Endothelial cell of umbilical vein (primary cell): ENCODE measurements at regions not wholly inside any gene's neighbourhood (a gene's known extent, or its start where the extent isn't known, plus 50 kb on each side); places are given as distances from the start of the nearest gene placed in this dataset.

Source experiments
- BruUV-seq: library from RNA; stranded (reverse); fragments of 400-500 nt; replicated peaks from 2 replicates; lab custom pipeline; 2021; lab: Mats Ljungman, UMichigan
- CTCF ChIA-PET: fragments of 300-600, 350-600 bp; sonication (Branson Sonifier 250); formaldehyde crosslinking; loops from one replicate; lab custom pipeline; 2021; ENCODE audit warnings: antibody characterized with exemption, inconsistent platforms; lab: Charles Lee
- POLR2A ChIA-PET: fragments of 300-600, 350-600 bp; sonication (Branson Sonifier 250); formaldehyde crosslinking; loops from one replicate; lab custom pipeline; 2021; ENCODE audit warnings: antibody characterized with exemption, inconsistent platforms; lab: Charles Lee
- DNase-seq: peaks from one replicate; pipeline ENCODE4 v3.0.0-alpha.2; 2011; ENCODE audit warnings: low read depth, low spot score
- FAIRE-seq: peaks from 2 replicates; lab custom pipeline; 2011; peaks lifted over from hg19 to GRCh38; lab: Jason Lieb, UNC
- H2AFZ ChIP-seq: 2 replicates; pipeline ENCODE4 v1.6.0; 2012; ENCODE audit warnings: low read depth, low read length, control low read depth, inconsistent platforms
- H3K27ac ChIP-seq: 2 replicates; pipeline ENCODE4 v1.5.1; 2011; ENCODE audit warnings: low read depth, mild to moderate bottlenecking, control low read depth, low read length, moderate library complexity; ENCODE audit not compliant: insufficient read depth
- H3K27me3 ChIP-seq, 2 experiments: 2 replicates each; pipeline versions ENCODE4 v1.6.0 to v1.6.1; 2011; ENCODE audit warnings: low read length in 2 of 2, mixed read lengths in 1 of 2; ENCODE audit not compliant: control insufficient read depth in 2 of 2, insufficient read depth in 2 of 2
- H3K36me3 ChIP-seq, 2 experiments: 2 replicates in 1 of 2; 3 replicates in 1 of 2; pipeline ENCODE4 v1.5.1; 2011; ENCODE audit warnings: low read length in 2 of 2, mild to moderate bottlenecking in 1 of 2, moderate library complexity in 1 of 2; ENCODE audit not compliant: control insufficient read depth in 2 of 2, insufficient read depth in 2 of 2; ENCODE audit errors: extremely low read depth in 1 of 2
- H3K4me1 ChIP-seq: 3 replicates; pipeline ENCODE4 v1.5.1; 2011; ENCODE audit warnings: mild to moderate bottlenecking, low read length; ENCODE audit not compliant: control insufficient read depth, insufficient read depth; ENCODE audit errors: extremely low read depth
- H3K4me2 ChIP-seq: 2 replicates; pipeline ENCODE4 v1.6.1; 2011; ENCODE audit warnings: low read length, control low read depth, mixed read lengths; ENCODE audit not compliant: insufficient read depth
- H3K4me3 ChIP-seq, 3 experiments: fragments of 200-600 bp in 1 of 3; sonication (generic), shearing (Covaris generic) in 1 of 3; replicated peaks in 1 of 3; 2 replicates each; pipeline ENCODE4 v1.5.1; 2011 to 2016; ENCODE audit warnings: control low read depth in 3 of 3, low read length in 3 of 3, mild to moderate bottlenecking in 2 of 3, inconsistent platforms in 1 of 3, low read depth in 1 of 3, moderate library complexity in 1 of 3; ENCODE audit not compliant: insufficient read depth in 1 of 3
- H3K79me2 ChIP-seq: 2 replicates; pipeline ENCODE4 v1.6.0; 2012; ENCODE audit warnings: low read length, inconsistent platforms; ENCODE audit not compliant: control insufficient read depth, insufficient read depth
- H3K9ac ChIP-seq: replicated peaks from 2 replicates; pipeline ENCODE3; 2011; ENCODE audit warnings: low read length, control low read depth; ENCODE audit not compliant: insufficient read depth; ENCODE audit errors: extremely low read depth
- H3K9me1 ChIP-seq: replicated peaks from 3 replicates; pipeline ENCODE4 v1.6.0; 2011; ENCODE audit warnings: mild to moderate bottlenecking, low read length; ENCODE audit not compliant: control insufficient read depth, insufficient read depth; ENCODE audit errors: extremely low read depth
- H3K9me3 ChIP-seq: replicated peaks from 2 replicates; pipeline ENCODE4 v1.5.1; 2012; ENCODE audit warnings: low read length, inconsistent platforms; ENCODE audit not compliant: control insufficient read depth, insufficient read depth
- H4K20me1 ChIP-seq: replicated peaks from 2 replicates; pipeline ENCODE3; 2011; ENCODE audit warnings: mild to moderate bottlenecking, low read length; ENCODE audit not compliant: control insufficient read depth, insufficient read depth; ENCODE audit errors: extremely low read depth
- EZH2 ChIP-seq: IDR thresholded peaks from 2 replicates; pipeline ENCODE4 v1.6.1; 2012; ENCODE audit warnings: borderline replicate concordance, low read depth, mild to moderate bottlenecking, moderate library complexity, low read length, inconsistent platforms; ENCODE audit not compliant: severe bottlenecking
- FOS ChIP-seq: IDR thresholded peaks from 2 replicates; pipeline ENCODE4 v1.6.1; 2011; ENCODE audit warnings: mild to moderate bottlenecking, low read length, moderate library complexity, borderline replicate concordance; ENCODE audit not compliant: insufficient read depth
- GATA2 ChIP-seq: IDR thresholded peaks from 2 replicates; pipeline ENCODE4 v1.7.0; 2011; ENCODE audit warnings: low read depth, mild to moderate bottlenecking, moderate library complexity, mixed read lengths, low read length; ENCODE audit not compliant: insufficient read length, insufficient read depth
- JUN ChIP-seq: IDR thresholded peaks from 2 replicates; pipeline ENCODE4 v1.6.1; 2011; ENCODE audit warnings: borderline replicate concordance, low read depth; ENCODE audit not compliant: insufficient read length, insufficient read depth
- MYC ChIP-seq: IDR thresholded peaks from one replicate; pipeline ENCODE4 v1.6.1; 2011; ENCODE audit warnings: mild to moderate bottlenecking, low read depth, low read length
- POLR2A ChIP-seq: IDR thresholded peaks from 2 replicates; pipeline ENCODE4 v1.6.1; 2012; ENCODE audit warnings: low read depth, mild to moderate bottlenecking, control low read depth, low read length
- POLR2AphosphoS5 ChIP-seq: IDR thresholded peaks from 2 replicates; pipeline ENCODE4 v1.6.1; 2012; ENCODE audit warnings: low read depth, mild to moderate bottlenecking, control low read depth, low read length, moderate library complexity; ENCODE audit not compliant: insufficient read depth
- dilution Hi-C: fragments of 300-500 bp; cut with MboI; formaldehyde crosslinking; loops from one replicate; pipeline ENCODE4 v1.15.0; 2019; ENCODE audit warnings: low sequenced_read_pairs; ENCODE audit not compliant: extremely low pct_ligation_motif_present
- intact Hi-C: fragments of 100-400 bp; cut with micrococcal nuclease; formaldehyde crosslinking; loops from one replicate; pipeline ENCODE4 v1.10.0; 2022
- TF ChIP-seq, protein P1 (sequence below): IDR thresholded peaks from 2 replicates; pipeline ENCODE4 v1.6.1; 2011; ENCODE audit not compliant: insufficient read depth, insufficient read length
- TF ChIP-seq, protein P2 (sequence below), 2 donors: IDR thresholded peaks; 1 replicate in 1 of 2; 2 replicates in 1 of 2; pipeline ENCODE4 v1.5.1; 2011; ENCODE audit warnings: low read length in 2 of 2, mild to moderate bottlenecking in 2 of 2, moderate library complexity in 2 of 2, control low read depth in 1 of 2, inconsistent platforms in 1 of 2, low read depth in 1 of 2; ENCODE audit not compliant: insufficient read depth in 1 of 2; ENCODE audit errors: extremely low read depth in 1 of 2

- no peaks in the 10 kb centered on the region for H4K20me1 ChIP-seq
- no peak overlapping the region for H3K9ac ChIP-seq
- no TSS peak for BruUV-seq
- no peak overlapping the region for H3K4me3 ChIP-seq
- intact Hi-C loops: no loop called here
- H3K36me3 ChIP-seq: no peaks in the 10 kb centered on the region
- H2AFZ ChIP-seq: no peak overlapping the region
- H3K27me3 ChIP-seq: no peaks in the 10 kb centered on the region
- no peaks in the 10 kb centered on the region for H3K9me3 ChIP-seq
- dilution Hi-C loops: no loop called here
- no peak overlapping the region for H3K4me2 ChIP-seq
- H3K79me2 ChIP-seq: no peaks in the 10 kb centered on the region
- H3K9me1 ChIP-seq: no peaks in the 10 kb centered on the region
- FAIRE-seq: no peak
- POLR2A ChIA-PET: no interaction called here
- no peak for DNase-seq
- TF ChIP-seq MYC (no peak), JUN (no peak), POLR2A (no peak)
- TF ChIP-seq, protein P1, sequence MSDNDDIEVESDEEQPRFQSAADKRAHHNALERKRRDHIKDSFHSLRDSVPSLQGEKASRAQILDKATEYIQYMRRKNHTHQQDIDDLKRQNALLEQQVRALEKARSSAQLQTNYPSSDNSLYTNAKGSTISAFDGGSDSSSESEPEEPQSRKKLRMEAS: no peak
- H3K4me1 ChIP-seq: peaks cover 16% of the 10 kb centered on the region
- no peak overlapping the region for H3K27ac ChIP-seq
- CTCF ChIA-PET: no interaction called here
Measured at GRCh38 chr18:54777118-54777791, 51.0 kb upstream of the RAB27B start.

DNA sequence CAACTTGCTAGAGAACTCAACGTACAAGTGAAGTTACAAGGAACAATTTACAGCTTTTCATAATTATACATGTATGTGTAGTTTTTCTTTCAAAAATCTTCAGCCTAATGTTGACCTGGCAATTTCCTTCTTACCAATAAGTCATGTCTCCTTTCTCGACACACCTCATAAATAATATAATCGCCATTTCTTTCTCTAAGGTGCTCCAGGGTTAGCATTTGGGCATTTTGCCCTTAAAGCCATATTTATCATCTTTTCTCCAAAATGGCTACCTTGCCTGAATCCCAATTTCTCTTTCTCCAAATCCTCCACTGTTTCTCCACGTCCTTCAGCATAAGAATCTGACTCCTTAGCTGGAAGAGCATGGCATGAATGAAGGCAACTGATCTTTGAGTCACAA is 50.3 kb upstream of the RAB27B start:
- ChIA-PET POLR2A (no interaction called here), CTCF (interaction anchor here (0.9 kb wide), 1 partner anchor 13 kb away, joined by 3 read pairs; no protein-coding TSS in a partner anchor)
- H3K4me3 ChIP-seq: no peak overlapping the region
- no peak overlapping the region for H3K9ac ChIP-seq
- no peak overlapping the region for H2AFZ ChIP-seq
- DNase-seq (no peak), FAIRE-seq (no peak)
- H3K27ac ChIP-seq: no peak overlapping the region
- H3K36me3 ChIP-seq: no peaks in the 10 kb centered on the region
- H3K9me1 ChIP-seq: no peaks in the 10 kb centered on the region
- no TSS peak for BruUV-seq
- TF ChIP-seq POLR2AphosphoS5 (no peak), FOS (no peak), POLR2A (no peak), JUN (no peak), EZH2 (no peak), GATA2 (no peak), MYC (no peak)
- TF ChIP-seq, protein P1: no peak
- TF ChIP-seq, protein P2, sequence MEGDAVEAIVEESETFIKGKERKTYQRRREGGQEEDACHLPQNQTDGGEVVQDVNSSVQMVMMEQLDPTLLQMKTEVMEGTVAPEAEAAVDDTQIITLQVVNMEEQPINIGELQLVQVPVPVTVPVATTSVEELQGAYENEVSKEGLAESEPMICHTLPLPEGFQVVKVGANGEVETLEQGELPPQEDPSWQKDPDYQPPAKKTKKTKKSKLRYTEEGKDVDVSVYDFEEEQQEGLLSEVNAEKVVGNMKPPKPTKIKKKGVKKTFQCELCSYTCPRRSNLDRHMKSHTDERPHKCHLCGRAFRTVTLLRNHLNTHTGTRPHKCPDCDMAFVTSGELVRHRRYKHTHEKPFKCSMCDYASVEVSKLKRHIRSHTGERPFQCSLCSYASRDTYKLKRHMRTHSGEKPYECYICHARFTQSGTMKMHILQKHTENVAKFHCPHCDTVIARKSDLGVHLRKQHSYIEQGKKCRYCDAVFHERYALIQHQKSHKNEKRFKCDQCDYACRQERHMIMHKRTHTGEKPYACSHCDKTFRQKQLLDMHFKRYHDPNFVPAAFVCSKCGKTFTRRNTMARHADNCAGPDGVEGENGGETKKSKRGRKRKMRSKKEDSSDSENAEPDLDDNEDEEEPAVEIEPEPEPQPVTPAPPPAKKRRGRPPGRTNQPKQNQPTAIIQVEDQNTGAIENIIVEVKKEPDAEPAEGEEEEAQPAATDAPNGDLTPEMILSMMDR (IDR thresholded peaks at IDR 0.05; ENCODE audit: extremely low read depth in 1 of 2, insufficient read depth in 1 of 2, low read depth in 1 of 2, low read length in 2 of 2): no peak
- H3K4me2 ChIP-seq: no peak overlapping the region
- H3K9me3 ChIP-seq: no peaks in the 10 kb centered on the region
- no peaks in the 10 kb centered on the region for H3K79me2 ChIP-seq
- no peaks in the 10 kb centered on the region for H4K20me1 ChIP-seq
- dilution Hi-C loops (no loop called here), intact Hi-C loops (no loop called here)
- H3K27me3 ChIP-seq: no peaks in the 10 kb centered on the region
- peaks cover 16% of the 10 kb centered on the region for H3K4me1 ChIP-seq
